H1 (cell line): ENCODE measurements at regions not wholly inside any gene's neighbourhood (a gene's known extent, or its start where the extent isn't known, plus 50 kb on each side); places are given as distances from the start of the nearest gene placed in this dataset.
A peak's percentile ranks its signal among the peaks of the same experiment; 100 is the strongest.

Experiments used
- CTCF ChIA-PET: fragments of 300-600 bp; sonication (Branson Sonifier 250); formaldehyde crosslinking; loops from one replicate; lab custom pipeline; 2021; ENCODE audit not compliant: partially characterized antibody; lab: Charles Lee
- POLR2A ChIA-PET: fragments of 300-600 bp; sonication (Branson Sonifier 250); formaldehyde crosslinking; loops from one replicate; lab custom pipeline; 2021; ENCODE audit warnings: inconsistent platforms; ENCODE audit not compliant: partially characterized antibody; lab: Charles Lee
- DNase-seq, 2 experiments: peaks; one replicate each; pipeline versions ENCODE4 v3.0.0 to v3.0.0-alpha.2; 2010 to 2022; ENCODE audit warnings: low spot score in 2 of 2, low read depth in 1 of 2, mixed read lengths in 1 of 2
- FAIRE-seq: peaks from 2 replicates; lab custom pipeline; 2011; peaks lifted over from hg19 to GRCh38; lab: Jason Lieb, UNC
- H2AFZ ChIP-seq: 2 replicates; pipeline ENCODE4 v1.8.1; 2012; ENCODE audit warnings: low read length, inconsistent platforms
- H2AK5ac ChIP-seq: 2 replicates; pipeline ENCODE4 v1.6.1; 2013; ENCODE audit warnings: low read depth, low read length
- H2BK120ac ChIP-seq: replicated peaks from 2 replicates; pipeline ENCODE3; 2013; ENCODE audit warnings: low read depth, low read length, inconsistent platforms
- H2BK12ac ChIP-seq: 2 replicates; pipeline ENCODE4 v1.6.1; 2013; ENCODE audit warnings: low read depth, low read length
- H2BK15ac ChIP-seq: 2 replicates; pipeline ENCODE4 v1.6.1; 2013; ENCODE audit warnings: low read length
- H2BK20ac ChIP-seq: 2 replicates; pipeline ENCODE4 v1.6.1; 2013; ENCODE audit warnings: low read length
- H2BK5ac ChIP-seq: 2 replicates; pipeline ENCODE4 v1.6.1; 2013; ENCODE audit warnings: low read depth, low read length
- H3K14ac ChIP-seq: 2 replicates; pipeline ENCODE4 v1.6.1; 2013; ENCODE audit warnings: inconsistent platforms; ENCODE audit not compliant: insufficient read length
- H3K18ac ChIP-seq: 2 replicates; pipeline ENCODE4 v1.6.1; 2013; ENCODE audit warnings: low read length; ENCODE audit errors: extremely low read depth
- H3K23ac ChIP-seq: 2 replicates; pipeline ENCODE4 v1.6.1; 2013; ENCODE audit warnings: inconsistent platforms; ENCODE audit not compliant: insufficient read length
- H3K23me2 ChIP-seq: 2 replicates; pipeline ENCODE4 v1.6.1; 2013; ENCODE audit warnings: low read depth, low read length
- H3K27ac ChIP-seq: 2 replicates; pipeline ENCODE4 v1.6.1; 2011; ENCODE audit warnings: low read depth, low read length, inconsistent platforms
- H3K27me3 ChIP-seq, 4 experiments: replicated peaks in 1 of 4; 1 replicate in 1 of 4; 2 replicates in 3 of 4; pipeline versions ENCODE4 v1.6.1 to v1.8.1; 2011 to 2013; ENCODE audit warnings: low read length in 3 of 4, mild to moderate bottlenecking in 3 of 4, inconsistent platforms in 2 of 4, mixed read lengths in 2 of 4, moderate library complexity in 1 of 4; ENCODE audit not compliant: control insufficient read depth in 3 of 4, insufficient read depth in 3 of 4; ENCODE audit errors: extremely low read depth in 1 of 4
- H3K36me3 ChIP-seq, 4 experiments: 2 replicates each; pipeline versions ENCODE4 v1.6.1 to v1.8.1; 2011 to 2013; ENCODE audit warnings: mild to moderate bottlenecking in 4 of 4, low read length in 3 of 4, moderate library complexity in 2 of 4, control low read depth in 1 of 4, inconsistent platforms in 1 of 4; ENCODE audit not compliant: insufficient read depth in 4 of 4, control insufficient read depth in 2 of 4
- H3K4ac ChIP-seq: replicated peaks from 2 replicates; pipeline ENCODE3; 2013; ENCODE audit warnings: low read length, low read depth, mixed read lengths, inconsistent platforms; ENCODE audit not compliant: insufficient read length
- H3K4me1 ChIP-seq, 4 experiments: replicated peaks in 1 of 4; 1 replicate in 1 of 4; 2 replicates in 3 of 4; pipeline versions ENCODE4 v1.6.1 to v1.8.1; 2011 to 2013; ENCODE audit warnings: low read length in 3 of 4, inconsistent platforms in 2 of 4, mixed read lengths in 1 of 4; ENCODE audit not compliant: insufficient read depth in 4 of 4, control insufficient read depth in 3 of 4
- H3K4me2 ChIP-seq, 2 experiments: 2 replicates each; pipeline versions ENCODE4 v1.6.1 to v1.8.1; 2011 to 2013; ENCODE audit warnings: low read depth in 2 of 2, low read length in 2 of 2, control low read depth in 1 of 2, inconsistent platforms in 1 of 2, mild to moderate bottlenecking in 1 of 2; ENCODE audit not compliant: insufficient read depth in 1 of 2
- H3K4me3 ChIP-seq, 4 experiments: fragments of 200-600, 300-600 bp in 1 of 4; sonication (generic), shearing (Covaris generic), sonication (Bioruptor Twin) in 1 of 4; 2 replicates each; pipeline versions ENCODE4 v1.5.1 to v1.8.1; 2011 to 2016; ENCODE audit warnings: low read length in 4 of 4, low read depth in 3 of 4, control low read depth in 2 of 4, inconsistent platforms in 2 of 4, mild to moderate bottlenecking in 2 of 4, mixed read lengths in 1 of 4, moderate library complexity in 1 of 4; ENCODE audit not compliant: insufficient read depth in 2 of 4; ENCODE audit errors: extremely low read depth in 1 of 4
- H3K56ac ChIP-seq: replicated peaks from 2 replicates; pipeline ENCODE3; 2013; ENCODE audit warnings: low read depth, mild to moderate bottlenecking, mixed read lengths, low read length, inconsistent platforms; ENCODE audit not compliant: insufficient read length
- H3K79me1 ChIP-seq: 2 replicates; pipeline ENCODE4 v1.6.1; 2013; ENCODE audit warnings: low read depth, low read length, control low read depth
- H3K79me2 ChIP-seq, 2 experiments: 2 replicates each; pipeline versions ENCODE4 v1.6.1 to v1.8.1; 2012 to 2013; ENCODE audit warnings: low read length in 2 of 2, mild to moderate bottlenecking in 2 of 2, inconsistent platforms in 1 of 2; ENCODE audit not compliant: insufficient read depth in 2 of 2, control insufficient read depth in 1 of 2
- H3K9ac ChIP-seq, 4 experiments: replicated peaks in 1 of 4; 1 replicate in 1 of 4; 2 replicates in 3 of 4; pipeline versions ENCODE4 v1.6.1 to v1.8.1; 2011 to 2013; ENCODE audit warnings: low read depth in 3 of 4, low read length in 3 of 4, control low read depth in 2 of 4, mild to moderate bottlenecking in 2 of 4, moderate library complexity in 2 of 4, inconsistent platforms in 1 of 4; ENCODE audit errors: extremely low read depth in 1 of 4
- H3K9me3 ChIP-seq, 2 experiments: 2 replicates each; pipeline versions ENCODE4 v1.6.1 to v1.8.1; 2012 to 2013; ENCODE audit warnings: mild to moderate bottlenecking in 2 of 2, moderate library complexity in 2 of 2, control low read depth in 1 of 2, inconsistent platforms in 1 of 2, low read depth in 1 of 2, low read length in 1 of 2, mixed read lengths in 1 of 2; ENCODE audit not compliant: insufficient read depth in 2 of 2
- H4K20me1 ChIP-seq, 2 experiments: replicated peaks in 1 of 2; 2 replicates each; pipeline versions ENCODE3 to v1.8.1; 2011 to 2013; ENCODE audit warnings: inconsistent platforms in 2 of 2, low read length in 2 of 2, mild to moderate bottlenecking in 1 of 2; ENCODE audit not compliant: insufficient read depth in 2 of 2, control insufficient read depth in 1 of 2
- H4K5ac ChIP-seq: 2 replicates; pipeline ENCODE4 v1.6.1; 2013; ENCODE audit warnings: low read length, low read depth, mixed read lengths, inconsistent platforms; ENCODE audit not compliant: insufficient read length
- H4K8ac ChIP-seq: 2 replicates; pipeline ENCODE4 v1.8.0; 2013; ENCODE audit warnings: mild to moderate bottlenecking, moderate library complexity, low read length, inconsistent platforms; ENCODE audit not compliant: insufficient read depth; ENCODE audit errors: extremely low read depth
- H4K91ac ChIP-seq: replicated peaks from 2 replicates; pipeline ENCODE3; 2013; ENCODE audit warnings: low read length, mixed read lengths, inconsistent platforms; ENCODE audit not compliant: insufficient read length
- E2F6 ChIP-seq: IDR thresholded peaks from 2 replicates; pipeline ENCODE4 v1.6.1; 2012; ENCODE audit warnings: inconsistent platforms
- POLR2AphosphoS5 ChIP-seq: IDR thresholded peaks from 2 replicates; pipeline ENCODE4 v1.6.1; 2011; ENCODE audit warnings: low read depth, low read length
- WGBS, 2 experiments: shearing (Covaris generic) in 1 of 2; methylation state at CpG; one replicate each; pipeline versions ENCODE4 v1.1.6 to v1.1.7; 2013 to 2015; ENCODE audit warnings: low lambda C conversion rate in 2 of 2, mixed read lengths in 2 of 2, inconsistent platforms in 1 of 2, low coverage in 1 of 2, missing lambda C conversion rate in 1 of 2; ENCODE audit not compliant: insufficient replicate concordance in 2 of 2, insufficient coverage in 1 of 2, insufficient read length in 1 of 2; ENCODE audit errors: extremely low coverage in 1 of 2, missing lambda C conversion rate in 1 of 2; 5-methylcytosine and 5-hydroxymethylcytosine counted together

- H2BK12ac ChIP-seq, result no peak overlapping the region
- DNase-seq (no peak), FAIRE-seq (peak; percentile 39)
- ChIA-PET CTCF (interaction anchor here (0.6 to 1.2 kb wide), 6 partner anchors 48 to 983 kb away, joined by 3 to 5 read pairs (median 3); no protein-coding TSS in a partner anchor), POLR2A (interaction anchor here (0.7 kb wide), 1 partner anchor 163 kb away, joined by 3 read pairs; no protein-coding TSS in a partner anchor)
- TF ChIP-seq POLR2AphosphoS5 (no peak), E2F6 (peak; percentile 56)
- H3K36me3 ChIP-seq, result no peaks in the 10 kb centered on the region
- no peaks in the 10 kb centered on the region for H3K79me2 ChIP-seq
- no peak overlapping the region for H2BK15ac ChIP-seq
- H3K23ac ChIP-seq, result no peak overlapping the region
- no peak overlapping the region for H4K91ac ChIP-seq
- no peak overlapping the region for H3K4me2 ChIP-seq
- H3K4me1 ChIP-seq, result peaks cover 0 to 12% (median 1%) of the 10 kb centered on the region in 4 experiments; a peak in 4 of 7 replicates
- H3K27me3 ChIP-seq, result no peaks in the 10 kb centered on the region
- H4K8ac ChIP-seq, result no peak overlapping the region
- no peak overlapping the region for H3K4ac ChIP-seq
- H3K9ac ChIP-seq, result no peak overlapping the region
- H4K5ac ChIP-seq, result no peak overlapping the region
- H3K4me3 ChIP-seq, result no peak overlapping the region
- no peaks in the 10 kb centered on the region for H3K9me3 ChIP-seq
- no peak overlapping the region for H3K18ac ChIP-seq
- H3K14ac ChIP-seq, result no peak overlapping the region
- H2BK120ac ChIP-seq, result no peak overlapping the region
- H2BK5ac ChIP-seq, result no peak overlapping the region
- no peak overlapping the region for H3K56ac ChIP-seq
- 81% methylated on average over 5 of the region's 6 CpGs; no CpG with 5 or more reads in 1 of the 2 experiments for WGBS, 2 experiments
- H3K79me1 ChIP-seq, result no peaks in the 10 kb centered on the region
- H2AK5ac ChIP-seq, result no peak overlapping the region
- no peak overlapping the region for H2AFZ ChIP-seq
- no peaks in the 10 kb centered on the region for H3K23me2 ChIP-seq
- no peak overlapping the region for H3K27ac ChIP-seq
- no peak overlapping the region for H2BK20ac ChIP-seq
- H4K20me1 ChIP-seq, result no peaks in the 10 kb centered on the region
Observed at GRCh38 chr1:90534663-90535295, 182.3 kb downstream of the BARHL2 start.
